HG02642 (cell line): ENCODE measurements at regions not wholly inside any gene's neighbourhood (a gene's known extent, or its start where the extent isn't known, plus 50 kb on each side); places are given as distances from the start of the nearest gene placed in this dataset.
"Not testable (repeated sequence)": the region's sequence is repeated elsewhere in the genome, so short reads cannot be mapped to it uniquely, and the experiment has no call there.

ENCODE experiments used
- ATAC-seq: cut with Tn5 transposase; IDR thresholded peaks from one replicate; pipeline ENCODE4 v1.9.1; 2021; ENCODE audit warnings: mild to moderate bottlenecking; ENCODE audit not compliant: unreplicated experiment, poor library complexity

GRCh38 chr19:31057476-31057875 is 291.8 kb downstream of the TSHZ3 start:
- ATAC-seq: no peak

- ATAC-seq: no peak
Observed at GRCh38 chr19:31055454-31055853, 293.8 kb downstream of the TSHZ3 start.

- ATAC-seq: no peak
Observed at GRCh38 chr19:31054430-31054829, 294.8 kb downstream of the TSHZ3 start.

- ATAC-seq: no peak
Observed at GRCh38 chr19:31049431-31049830, 299.8 kb downstream of the TSHZ3 start.

- no peak for ATAC-seq
Observed at GRCh38 chr19:31046024-31046423, 303.2 kb downstream of the TSHZ3 start.

- ATAC-seq: no peak
Observed at GRCh38 chr19:31041461-31041860, 307.8 kb downstream of the TSHZ3 start.

- ATAC-seq: no peak
Observed at GRCh38 chr19:31039151-31039550, 310.1 kb downstream of the TSHZ3 start.

GRCh38 chr19:31037286-31037980 is 311.8 kb downstream of the TSHZ3 start:
- ATAC-seq: no peak

- not testable (repeated sequence) for ATAC-seq
Observed at GRCh38 chr19:31031455-31031854, 317.8 kb downstream of the TSHZ3 start.

GRCh38 chr19:31023038-31023437 is 326.2 kb downstream of the TSHZ3 start:
- ATAC-seq: no peak

GRCh38 chr19:31018936-31019335 is 330.3 kb downstream of the TSHZ3 start:
- ATAC-seq: no peak

GRCh38 chr19:31015778-31016177 is 333.5 kb downstream of the TSHZ3 start:
- no peak for ATAC-seq

- no peak for ATAC-seq
Observed at GRCh38 chr19:31014668-31015067, 334.6 kb downstream of the TSHZ3 start.

GRCh38 chr19:31013384-31014020 is 335.7 kb downstream of the TSHZ3 start:
- ATAC-seq: no peak

- ATAC-seq: no peak
Observed at GRCh38 chr19:31002518-31003244, 346.6 kb downstream of the TSHZ3 start.

GRCh38 chr19:31001991-31002390 is 347.2 kb downstream of the TSHZ3 start:
- no peak for ATAC-seq

- no peak for ATAC-seq
Observed at GRCh38 chr19:31000913-31001312, 348.3 kb downstream of the TSHZ3 start.

GRCh38 chr19:30999726-31000125 is 349.5 kb downstream of the TSHZ3 start:
- ATAC-seq: no peak

GRCh38 chr19:30997222-30997621 is 352.0 kb downstream of the TSHZ3 start:
- no peak for ATAC-seq

GRCh38 chr19:30978639-30979038 is 370.6 kb downstream of the TSHZ3 start:
- ATAC-seq: no peak

- no peak for ATAC-seq
Observed at GRCh38 chr19:30969591-30969990, 379.6 kb downstream of the TSHZ3 start.
